AG04450 (cell line): ENCODE measurements at regions not wholly inside any gene's neighbourhood (a gene's known extent, or its start where the extent isn't known, plus 50 kb on each side); places are given as distances from the start of the nearest gene placed in this dataset.

Experiments
- CTCF ChIA-PET: fragments of 300-600, 350-600 bp; formaldehyde crosslinking; extraction: SDS; loops from one replicate; lab custom pipeline; 2022; ENCODE audit warnings: antibody characterized with exemption, inconsistent platforms; lab: Charles Lee
- POLR2A ChIA-PET: fragments of 350-600 bp; formaldehyde crosslinking; extraction: SDS; loops from one replicate; lab custom pipeline; 2021; ENCODE audit warnings: antibody characterized with exemption, inconsistent platforms; lab: Yijun Ruan, JAX
- DNase-seq: peaks from one replicate; pipeline ENCODE4 v3.0.0-alpha.2; 2011; ENCODE audit warnings: low read depth, low spot score
- H3K27ac ChIP-seq: one replicate; pipeline ENCODE4 v1.5.1; 2012; ENCODE audit warnings: low read depth, low read length, control low read depth
- H3K27me3 ChIP-seq: one replicate; pipeline ENCODE4 v1.6.0; 2012; ENCODE audit warnings: low read length; ENCODE audit not compliant: control insufficient read depth, insufficient read depth
- H3K4me3 ChIP-seq: 2 replicates; pipeline ENCODE4 v1.5.1; 2011; ENCODE audit warnings: mild to moderate bottlenecking, low read depth, low read length, control low read depth
- H3K9me3 ChIP-seq: 2 replicates; pipeline ENCODE4 v1.5.1; 2012; ENCODE audit warnings: low read length; ENCODE audit not compliant: control insufficient read depth, insufficient read depth
- CTCF ChIP-seq: IDR thresholded peaks from 2 replicates; pipeline ENCODE4 v1.5.1; 2011; ENCODE audit warnings: low read depth, low read length, control low read depth, inconsistent platforms

- ChIA-PET POLR2A (no interaction called here), CTCF (interaction anchor here (1.3 to 1.4 kb wide), 2 partner anchors 10 to 16 kb away, joined by 3 to 4 read pairs; no protein-coding TSS in a partner anchor)
- no peak for DNase-seq
- H3K27ac ChIP-seq, result no peak overlapping the region
- no peak for TF ChIP-seq CTCF
- peaks cover 17% of the 10 kb centered on the region for H3K27me3 ChIP-seq
- no peaks in the 10 kb centered on the region for H3K9me3 ChIP-seq
- H3K4me3 ChIP-seq, result no peak overlapping the region
Observed at GRCh38 chr7:36021917-36022550, 131.0 kb upstream of the EEPD1 start.

GRCh38 chr7:36023033-36023560, 130.0 kb upstream of the EEPD1 start:
- ChIA-PET POLR2A (interaction anchor here (0.5 kb wide), 1 partner anchor 324 kb away, joined by 6 read pairs; no protein-coding TSS in a partner anchor), CTCF (no interaction called here)
- H3K27me3 ChIP-seq, result peaks cover 19% of the 10 kb centered on the region
- no peak overlapping the region for H3K4me3 ChIP-seq
- H3K9me3 ChIP-seq, result no peaks in the 10 kb centered on the region
- DNase-seq, result no peak
- no peak overlapping the region for H3K27ac ChIP-seq
- no peak for TF ChIP-seq CTCF

GRCh38 chr7:36025190-36025589, 127.9 kb upstream of the EEPD1 start:
- TF ChIP-seq CTCF, result no peak
- no peak for DNase-seq
- no peak overlapping the region for H3K27ac ChIP-seq
- peaks cover 25% of the 10 kb centered on the region for H3K27me3 ChIP-seq
- POLR2A ChIA-PET, result no interaction called here
- H3K4me3 ChIP-seq, result no peak overlapping the region
- no peaks in the 10 kb centered on the region for H3K9me3 ChIP-seq
- CTCF ChIA-PET, result interaction anchor here (0.7 to 1.9 kb wide), 2 partner anchors 11 to 22 kb away, joined by 3 to 6 read pairs; no protein-coding TSS in a partner anchor

GRCh38 chr7:36029311-36029710, 123.7 kb upstream of the EEPD1 start:
- DNase-seq, result no peak
- ChIA-PET POLR2A (no interaction called here), CTCF (interaction anchor here (1.4 kb wide), 1 partner anchor 290 kb away, joined by 4 read pairs; no protein-coding TSS in a partner anchor)
- TF ChIP-seq CTCF, result no peak
- Histone ChIP-seq H3K27ac (no peak overlapping the region), H3K9me3 (no peaks in the 10 kb centered on the region), H3K4me3 (no peak overlapping the region), H3K27me3 (peaks cover 32% of the 10 kb centered on the region)

- H3K27ac ChIP-seq, result no peak overlapping the region
- ChIA-PET CTCF (interaction anchor here (1.0 to 1.4 kb wide), 2 partner anchors 35 to 289 kb away, joined by 3 to 4 read pairs; no protein-coding TSS in a partner anchor), POLR2A (no interaction called here)
- TF ChIP-seq CTCF, result no peak
- no peak for DNase-seq
- no peak overlapping the region for H3K4me3 ChIP-seq
- H3K9me3 ChIP-seq, result no peaks in the 10 kb centered on the region
- peaks cover 32% of the 10 kb centered on the region for H3K27me3 ChIP-seq
Observed at GRCh38 chr7:36029853-36030515, 123.1 kb upstream of the EEPD1 start.
